Vagina (tissue), 2 donors: ENCODE measurements at regions not wholly inside any gene's neighbourhood (a gene's known extent, or its start where the extent isn't known, plus 50 kb on each side); places are given as distances from the start of the nearest gene placed in this dataset.

Source experiments
- POLR2A ChIP-seq, 2 donors: fragments of 450-650 bp; IDR thresholded peaks; one replicate each; pipeline ENCODE4 v1.6.1; 2017; ENCODE audit warnings: antibody characterized with exemption in 2 of 2, mild to moderate bottlenecking in 2 of 2, moderate library complexity in 2 of 2
- TF ChIP-seq, protein P1 (sequence below), 3 experiments: fragments of 450-650 bp in 2 of 3; fragments of 200-600 bp in 1 of 3; sonication (generic) in 1 of 3; IDR thresholded peaks; one replicate each; pipeline ENCODE4 v1.5.1; 2017 to 2019; ENCODE audit warnings: antibody characterized with exemption in 3 of 3, mild to moderate bottlenecking in 2 of 3, moderate library complexity in 2 of 3

DNA sequence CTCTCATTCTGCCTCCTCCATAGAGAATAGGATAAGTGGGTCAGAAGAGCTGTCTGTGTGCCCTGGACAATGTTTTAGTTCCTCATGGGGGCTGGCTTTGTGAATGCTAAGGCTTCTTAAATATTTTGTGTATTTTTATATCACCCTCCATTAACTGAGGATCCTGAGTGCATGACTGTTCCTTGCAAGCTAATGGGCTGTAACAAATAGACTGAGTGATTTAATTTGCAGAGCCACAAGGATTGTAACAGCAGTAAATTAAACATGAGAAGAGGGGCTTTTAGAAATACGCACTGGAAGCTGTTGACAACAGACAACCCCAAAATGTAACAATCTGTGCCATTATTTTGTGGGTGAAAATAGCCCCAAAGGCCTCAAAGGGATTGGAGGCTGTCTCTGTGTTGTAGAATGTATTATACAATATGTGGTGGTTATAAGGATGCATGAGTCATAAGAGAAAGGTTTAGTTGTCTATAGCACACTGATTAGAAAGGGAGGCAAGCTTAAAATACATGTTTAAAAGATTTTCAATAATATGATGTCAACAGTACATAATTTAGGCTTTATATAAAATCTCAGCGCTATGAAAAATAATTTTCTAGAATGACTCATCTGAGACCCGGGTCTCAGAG is 152.7 kb upstream of the ACTBL2 start:
- TF ChIP-seq, protein P1, sequence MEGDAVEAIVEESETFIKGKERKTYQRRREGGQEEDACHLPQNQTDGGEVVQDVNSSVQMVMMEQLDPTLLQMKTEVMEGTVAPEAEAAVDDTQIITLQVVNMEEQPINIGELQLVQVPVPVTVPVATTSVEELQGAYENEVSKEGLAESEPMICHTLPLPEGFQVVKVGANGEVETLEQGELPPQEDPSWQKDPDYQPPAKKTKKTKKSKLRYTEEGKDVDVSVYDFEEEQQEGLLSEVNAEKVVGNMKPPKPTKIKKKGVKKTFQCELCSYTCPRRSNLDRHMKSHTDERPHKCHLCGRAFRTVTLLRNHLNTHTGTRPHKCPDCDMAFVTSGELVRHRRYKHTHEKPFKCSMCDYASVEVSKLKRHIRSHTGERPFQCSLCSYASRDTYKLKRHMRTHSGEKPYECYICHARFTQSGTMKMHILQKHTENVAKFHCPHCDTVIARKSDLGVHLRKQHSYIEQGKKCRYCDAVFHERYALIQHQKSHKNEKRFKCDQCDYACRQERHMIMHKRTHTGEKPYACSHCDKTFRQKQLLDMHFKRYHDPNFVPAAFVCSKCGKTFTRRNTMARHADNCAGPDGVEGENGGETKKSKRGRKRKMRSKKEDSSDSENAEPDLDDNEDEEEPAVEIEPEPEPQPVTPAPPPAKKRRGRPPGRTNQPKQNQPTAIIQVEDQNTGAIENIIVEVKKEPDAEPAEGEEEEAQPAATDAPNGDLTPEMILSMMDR (IDR thresholded peaks at IDR 0.05): no peak
- no peak for TF ChIP-seq POLR2A (IDR thresholded peaks at IDR 0.05)
